ENCODE measurements at regions not wholly inside any gene's neighbourhood (a gene's known extent, or its start where the extent isn't known, plus 50 kb on each side); places are given as distances from the start of the nearest gene placed in this dataset.
A peak's percentile ranks its signal among the peaks of the same experiment; 100 is the strongest.

GRCh38 chr7:112882991-112883390, 92.8 kb upstream of the TMEM168 start:
- DNase-seq (ENCODE audit: low spot score), result no peak

GRCh38 chr7:112882511-112882910, 92.3 kb upstream of the TMEM168 start:
- DNase-seq (ENCODE audit: low spot score), result no peak

- no peak for DNase-seq (ENCODE audit: low spot score)
Observed at GRCh38 chr7:112882022-112882421, 91.8 kb upstream of the TMEM168 start.

- no peak for DNase-seq (ENCODE audit: low spot score)
Observed at GRCh38 chr7:112880818-112881418, 90.7 kb upstream of the TMEM168 start.

- DNase-seq (ENCODE audit: low spot score), result no peak
Observed at GRCh38 chr7:112877691-112878460, 87.7 kb upstream of the TMEM168 start.

GRCh38 chr7:112876877-112877276, 86.7 kb upstream of the TMEM168 start:
- DNase-seq (ENCODE audit: low spot score), result no peak

- DNase-seq (ENCODE audit: low spot score), result no peak
Observed at GRCh38 chr7:112874909-112875308, 84.7 kb upstream of the TMEM168 start.

GRCh38 chr7:112873831-112874553, 83.8 kb upstream of the TMEM168 start:
- DNase-seq (ENCODE audit: low spot score), result no peak

- peak; percentile 65 for DNase-seq (ENCODE audit: low spot score)
Observed at GRCh38 chr7:112869111-112869774, 79.0 kb upstream of the TMEM168 start.

GRCh38 chr7:112868609-112869008, 78.4 kb upstream of the TMEM168 start:
- no peak for DNase-seq (ENCODE audit: low spot score)

- no peak for DNase-seq (ENCODE audit: low spot score)
Observed at GRCh38 chr7:112866424-112866823, 76.2 kb upstream of the TMEM168 start.

- no peak for DNase-seq (ENCODE audit: low spot score)
Observed at GRCh38 chr7:112864380-112864779, 74.2 kb upstream of the TMEM168 start.

- DNase-seq (ENCODE audit: low spot score), result no peak
Observed at GRCh38 chr7:112858838-112859237, 68.6 kb upstream of the TMEM168 start.

GRCh38 chr7:112855227-112855626, 65.0 kb upstream of the TMEM168 start:
- no peak for DNase-seq (ENCODE audit: low spot score)

GRCh38 chr7:112854169-112854568, 64.0 kb upstream of the TMEM168 start:
- no peak for DNase-seq (ENCODE audit: low spot score)

- DNase-seq (ENCODE audit: low spot score), result no peak
Observed at GRCh38 chr7:112853422-112853821, 63.2 kb upstream of the TMEM168 start.

- no peak for DNase-seq (ENCODE audit: low spot score)
Observed at GRCh38 chr7:112843151-112843550, 53.0 kb upstream of the TMEM168 start.

All from CD4-positive, alpha-beta T cell treated with Interleukin-15 for 4 hours (primary cell).